ENCODE measurements at regions not wholly inside any gene's neighbourhood (a gene's known extent, or its start where the extent isn't known, plus 50 kb on each side); places are given as distances from the start of the nearest gene placed in this dataset.

DNA sequence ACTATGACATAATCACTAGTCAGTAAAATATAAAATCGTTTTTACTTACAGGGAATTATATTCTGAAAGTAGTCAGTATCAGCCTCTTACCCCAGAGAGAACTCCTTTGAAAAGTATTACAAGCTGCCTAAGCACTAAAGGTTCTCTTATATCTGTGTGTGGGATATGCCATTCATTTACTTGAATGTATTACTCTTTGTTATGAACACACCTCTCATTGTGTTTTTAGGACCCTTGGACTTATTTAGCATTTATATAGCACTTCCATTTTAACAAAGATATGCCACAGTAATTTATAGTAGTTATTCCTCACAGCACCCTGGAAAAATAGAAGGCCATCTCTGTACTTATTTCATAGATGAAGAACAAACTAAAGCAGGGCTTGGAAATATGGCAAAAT lies 1178.0 kb downstream of the OLFM4 start:
- Histone ChIP-seq H3K9ac (ENCODE audit: insufficient read depth, low read length) (no peak overlapping the region), H3K9me3 (ENCODE audit: control insufficient read depth, insufficient read depth, low read depth, low read length) (no peaks in the 10 kb centered on the region), H3K4me2 (ENCODE audit: extremely low read depth, insufficient read depth, low read length) (no peak overlapping the region), H2AFZ (ENCODE audit: low read length) (no peak overlapping the region), H3K79me2 (ENCODE audit: control insufficient read depth, insufficient read depth, low read length) (no peaks in the 10 kb centered on the region), H3K27ac (ENCODE audit: insufficient read depth, low read length) (no peak overlapping the region), H3K4me3 (replicated peaks in 1 of 4; ENCODE audit: control extremely low read depth in 1 of 4, insufficient read depth in 1 of 4, low read depth in 3 of 4, low read length in 4 of 4) (no peak overlapping the region), H3K4me1 (ENCODE audit: control insufficient read depth, extremely low read depth, insufficient read depth, low read length) (no peaks in the 10 kb centered on the region), H4K20me1 (ENCODE audit: control insufficient read depth, extremely low read depth, insufficient read depth, low read length) (no peaks in the 10 kb centered on the region), H3K36me3 (ENCODE audit: control insufficient read depth, insufficient read depth, low read length) (no peaks in the 10 kb centered on the region), H3K27me3 (ENCODE audit: control insufficient read depth, insufficient read depth, low read length) (no peaks in the 10 kb centered on the region)
- TF ChIP-seq, protein P1, sequence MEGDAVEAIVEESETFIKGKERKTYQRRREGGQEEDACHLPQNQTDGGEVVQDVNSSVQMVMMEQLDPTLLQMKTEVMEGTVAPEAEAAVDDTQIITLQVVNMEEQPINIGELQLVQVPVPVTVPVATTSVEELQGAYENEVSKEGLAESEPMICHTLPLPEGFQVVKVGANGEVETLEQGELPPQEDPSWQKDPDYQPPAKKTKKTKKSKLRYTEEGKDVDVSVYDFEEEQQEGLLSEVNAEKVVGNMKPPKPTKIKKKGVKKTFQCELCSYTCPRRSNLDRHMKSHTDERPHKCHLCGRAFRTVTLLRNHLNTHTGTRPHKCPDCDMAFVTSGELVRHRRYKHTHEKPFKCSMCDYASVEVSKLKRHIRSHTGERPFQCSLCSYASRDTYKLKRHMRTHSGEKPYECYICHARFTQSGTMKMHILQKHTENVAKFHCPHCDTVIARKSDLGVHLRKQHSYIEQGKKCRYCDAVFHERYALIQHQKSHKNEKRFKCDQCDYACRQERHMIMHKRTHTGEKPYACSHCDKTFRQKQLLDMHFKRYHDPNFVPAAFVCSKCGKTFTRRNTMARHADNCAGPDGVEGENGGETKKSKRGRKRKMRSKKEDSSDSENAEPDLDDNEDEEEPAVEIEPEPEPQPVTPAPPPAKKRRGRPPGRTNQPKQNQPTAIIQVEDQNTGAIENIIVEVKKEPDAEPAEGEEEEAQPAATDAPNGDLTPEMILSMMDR (conservative IDR thresholded peaks at IDR 0.05 in 1 of 2, IDR thresholded peaks at IDR 0.05 in 1 of 2; ENCODE audit: low read depth in 1 of 2, low read length in 2 of 2), result no peak
- no peak for TF ChIP-seq EZH2 (IDR thresholded peaks at IDR 0.05; ENCODE audit: low read length, missing control alignments)
- no peak for DNase-seq (ENCODE audit: low read depth in 2 of 2)

DNA sequence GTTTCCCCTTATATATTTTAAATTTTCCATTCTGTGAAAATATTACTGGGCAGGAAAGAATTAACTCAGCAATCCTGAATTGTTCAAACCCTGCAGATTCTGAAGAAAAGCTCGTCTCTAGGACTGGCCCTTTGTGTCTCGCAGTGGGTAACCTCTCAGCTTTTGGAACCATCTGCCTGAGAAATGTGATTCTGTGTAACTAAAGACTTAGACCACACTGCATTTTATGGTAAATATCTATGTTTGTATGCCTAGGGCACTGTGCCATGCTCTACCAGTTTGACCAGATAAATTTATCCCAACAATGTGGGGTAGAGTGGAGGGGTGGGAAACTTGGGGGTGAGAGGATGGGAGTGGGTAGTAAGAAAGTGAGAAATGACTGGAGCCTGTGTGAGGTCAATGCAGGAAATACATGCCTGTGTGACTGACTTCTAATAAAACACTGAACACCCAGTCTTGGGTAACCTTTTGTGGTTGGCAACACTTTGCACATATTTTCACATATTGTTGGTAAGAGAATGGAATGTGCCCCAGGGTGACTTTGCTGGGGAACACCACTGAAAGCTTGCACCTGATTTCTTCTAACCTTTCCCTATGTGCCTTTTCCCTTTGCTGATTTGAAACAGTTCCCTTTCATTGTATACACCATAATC lies 1181.9 kb downstream of the OLFM4 start:
- Histone ChIP-seq H3K4me2 (ENCODE audit: extremely low read depth, insufficient read depth, low read length) (no peak overlapping the region), H3K36me3 (ENCODE audit: control insufficient read depth, insufficient read depth, low read length) (no peaks in the 10 kb centered on the region), H4K20me1 (ENCODE audit: control insufficient read depth, extremely low read depth, insufficient read depth, low read length) (no peaks in the 10 kb centered on the region), H3K79me2 (ENCODE audit: control insufficient read depth, insufficient read depth, low read length) (no peaks in the 10 kb centered on the region), H3K9me3 (ENCODE audit: control insufficient read depth, insufficient read depth, low read depth, low read length) (no peaks in the 10 kb centered on the region), H3K4me3 (replicated peaks in 1 of 4; ENCODE audit: control extremely low read depth in 1 of 4, insufficient read depth in 1 of 4, low read depth in 3 of 4, low read length in 4 of 4) (no peak overlapping the region), H3K27me3 (ENCODE audit: control insufficient read depth, insufficient read depth, low read length) (no peaks in the 10 kb centered on the region), H3K4me1 (ENCODE audit: control insufficient read depth, extremely low read depth, insufficient read depth, low read length) (no peaks in the 10 kb centered on the region), H3K9ac (ENCODE audit: insufficient read depth, low read length) (no peak overlapping the region), H3K27ac (ENCODE audit: insufficient read depth, low read length) (no peak overlapping the region), H2AFZ (ENCODE audit: low read length) (no peak overlapping the region)
- no peak for TF ChIP-seq EZH2 (IDR thresholded peaks at IDR 0.05; ENCODE audit: low read length, missing control alignments)
- TF ChIP-seq, protein P1 (conservative IDR thresholded peaks at IDR 0.05 in 1 of 2, IDR thresholded peaks at IDR 0.05 in 1 of 2; ENCODE audit: low read depth in 1 of 2, low read length in 2 of 2), result no peak
- no peak for DNase-seq (ENCODE audit: low read depth in 2 of 2)

DNA sequence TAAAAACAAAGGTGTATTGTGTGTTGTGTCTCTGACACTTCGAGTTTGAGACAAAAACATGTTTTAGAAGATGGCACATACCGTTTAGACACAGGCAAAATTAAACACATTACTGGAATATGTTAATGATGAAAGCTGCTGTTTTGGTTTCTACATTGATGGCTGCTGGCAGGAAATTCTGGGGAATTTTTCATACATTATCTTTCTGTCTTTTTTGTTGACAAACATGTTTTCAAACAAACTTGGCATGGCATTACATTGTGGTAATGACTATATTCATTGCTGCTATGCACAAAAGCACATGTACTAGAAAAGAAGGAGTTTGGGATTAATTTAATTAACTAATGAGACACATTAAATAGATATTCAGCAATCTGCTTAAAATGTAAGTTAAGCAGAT lies 1187.6 kb downstream of the OLFM4 start:
- TF ChIP-seq EZH2 (IDR thresholded peaks at IDR 0.05; ENCODE audit: low read length, missing control alignments), result no peak
- TF ChIP-seq, protein P1 (conservative IDR thresholded peaks at IDR 0.05 in 1 of 2, IDR thresholded peaks at IDR 0.05 in 1 of 2; ENCODE audit: low read depth in 1 of 2, low read length in 2 of 2), result no peak
- Histone ChIP-seq H3K79me2 (ENCODE audit: control insufficient read depth, insufficient read depth, low read length) (no peaks in the 10 kb centered on the region), H4K20me1 (ENCODE audit: control insufficient read depth, extremely low read depth, insufficient read depth, low read length) (no peaks in the 10 kb centered on the region), H3K9ac (ENCODE audit: insufficient read depth, low read length) (no peak overlapping the region), H3K4me3 (replicated peaks in 1 of 4; ENCODE audit: control extremely low read depth in 1 of 4, insufficient read depth in 1 of 4, low read depth in 3 of 4, low read length in 4 of 4) (no peak overlapping the region), H3K27me3 (ENCODE audit: control insufficient read depth, insufficient read depth, low read length) (no peaks in the 10 kb centered on the region), H2AFZ (ENCODE audit: low read length) (no peak overlapping the region), H3K36me3 (ENCODE audit: control insufficient read depth, insufficient read depth, low read length) (no peaks in the 10 kb centered on the region), H3K4me1 (ENCODE audit: control insufficient read depth, extremely low read depth, insufficient read depth, low read length) (no peaks in the 10 kb centered on the region), H3K4me2 (ENCODE audit: extremely low read depth, insufficient read depth, low read length) (no peak overlapping the region), H3K27ac (ENCODE audit: insufficient read depth, low read length) (no peak overlapping the region), H3K9me3 (ENCODE audit: control insufficient read depth, insufficient read depth, low read depth, low read length) (no peaks in the 10 kb centered on the region)
- DNase-seq (ENCODE audit: low read depth in 2 of 2), result no peak
